GM19463 (cell line): ENCODE measurements at regions not wholly inside any gene's neighbourhood (a gene's known extent, or its start where the extent isn't known, plus 50 kb on each side); places are given as distances from the start of the nearest gene placed in this dataset.
"Not testable (repeated sequence)": the region's sequence is repeated elsewhere in the genome, so short reads cannot be mapped to it uniquely, and the experiment has no call there.

Source experiments
- ATAC-seq: cut with Tn5 transposase; IDR thresholded peaks from one replicate; pipeline ENCODE4 v1.9.1; 2021; ENCODE audit warnings: mild to moderate bottlenecking, moderate library complexity; ENCODE audit not compliant: unreplicated experiment

DNA sequence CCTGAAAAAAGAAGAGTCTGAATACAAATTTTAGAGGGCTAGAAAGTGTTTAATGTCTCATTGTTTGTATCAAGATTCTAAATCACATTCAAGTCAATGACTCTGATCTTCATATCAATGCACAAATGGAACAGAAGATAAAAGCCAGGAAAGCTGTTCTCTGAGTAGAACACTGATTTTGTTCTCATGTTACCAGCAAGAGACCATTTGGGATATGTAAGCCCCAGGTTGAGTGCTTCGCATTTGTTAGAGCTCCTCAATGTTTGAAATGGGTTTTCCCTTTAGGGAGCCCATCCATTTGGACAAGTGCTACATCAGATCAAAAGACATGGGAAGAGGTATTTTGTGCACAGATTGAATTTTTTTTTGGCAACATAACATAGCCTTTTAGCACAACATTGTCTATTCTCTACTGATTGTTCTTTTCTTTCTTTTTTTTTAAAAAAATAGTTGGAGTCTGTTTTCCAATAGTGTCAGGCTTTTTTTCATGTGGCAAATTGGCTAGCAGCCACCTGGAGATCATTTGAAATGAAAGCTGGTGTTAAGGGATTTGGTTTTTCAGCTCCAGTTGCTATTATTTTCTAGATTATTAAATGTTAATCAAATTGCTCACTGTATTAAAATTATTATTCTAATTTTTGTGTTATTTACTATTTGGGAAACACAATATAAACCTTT lies 74.5 kb upstream of the ZPLD1 start:
- no peak for ATAC-seq

DNA sequence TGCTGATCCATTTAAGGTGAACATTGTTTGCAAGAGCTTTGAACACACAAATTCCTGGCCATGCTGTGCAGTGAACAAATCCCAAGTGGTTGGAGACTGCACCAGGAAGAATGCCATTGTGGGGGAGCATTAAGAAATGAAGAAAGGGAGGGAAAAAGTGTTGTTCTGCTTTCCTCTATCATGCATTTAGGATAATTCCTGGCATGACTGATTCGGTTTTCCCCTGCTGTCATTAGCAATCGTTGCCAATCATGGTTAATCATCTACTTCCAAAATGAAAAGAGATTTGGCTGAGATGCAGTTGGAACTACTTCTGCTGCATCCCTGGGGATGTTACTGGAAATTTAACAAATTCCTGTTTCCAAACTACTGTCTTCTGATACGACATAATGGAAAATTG lies 73.7 kb upstream of the ZPLD1 start:
- no peak for ATAC-seq

DNA sequence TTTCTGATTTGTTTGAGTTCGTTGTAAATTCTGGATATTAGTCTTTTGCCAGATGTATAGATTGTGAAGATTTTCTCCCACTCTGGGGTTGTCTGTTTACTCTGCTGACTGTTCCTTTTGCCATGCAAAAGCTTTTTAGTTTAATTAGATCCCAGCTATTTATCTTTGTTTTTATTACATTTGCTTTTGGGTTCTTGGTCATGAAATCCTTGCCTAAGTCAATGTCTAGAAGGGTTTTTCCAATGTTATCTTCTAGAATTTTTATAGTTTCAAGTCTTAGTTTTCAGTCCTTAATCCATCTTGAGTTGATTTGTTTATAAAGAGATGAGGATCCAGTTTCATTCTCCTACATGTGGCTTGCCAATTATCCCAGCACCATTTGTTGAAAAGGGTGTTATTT lies 68.7 kb upstream of the ZPLD1 start:
- ATAC-seq: not testable (repeated sequence)

DNA sequence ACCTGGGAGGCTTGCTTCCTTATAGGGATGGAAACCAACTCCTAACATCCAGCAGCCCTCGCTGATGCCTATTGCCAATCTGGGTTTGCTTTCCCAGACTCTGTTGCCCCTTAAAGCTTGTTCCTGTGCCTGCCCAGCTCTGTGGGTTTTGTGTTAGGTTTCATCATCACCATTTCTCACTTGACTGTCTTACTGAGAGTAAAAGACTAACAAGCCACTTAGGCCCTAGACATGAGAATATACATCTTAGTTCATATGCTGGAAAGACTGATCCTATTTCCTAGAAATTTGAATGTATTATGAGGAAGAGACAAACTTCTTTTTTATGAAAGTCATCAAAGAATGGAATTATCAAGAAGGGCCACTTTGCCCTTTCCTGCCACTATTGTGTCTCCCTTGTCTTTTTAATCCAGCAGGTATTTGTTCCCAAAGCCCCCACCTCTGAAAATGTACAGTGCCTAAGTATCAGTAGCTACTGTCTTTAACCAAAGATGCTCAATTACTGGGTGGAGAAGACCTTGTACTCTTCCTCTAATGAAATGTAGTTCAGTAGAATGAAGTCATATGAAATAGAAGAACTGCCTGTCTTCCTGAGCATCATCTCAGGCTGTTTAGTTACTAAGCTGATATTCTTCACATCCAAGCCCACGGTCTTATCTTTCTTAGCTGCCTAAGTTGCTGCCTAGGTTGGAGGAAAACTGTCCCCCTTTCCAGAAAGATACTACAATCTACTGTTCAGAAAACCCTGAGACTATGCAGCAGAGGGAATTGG lies 59.8 kb upstream of the ZPLD1 start:
- no peak for ATAC-seq

DNA sequence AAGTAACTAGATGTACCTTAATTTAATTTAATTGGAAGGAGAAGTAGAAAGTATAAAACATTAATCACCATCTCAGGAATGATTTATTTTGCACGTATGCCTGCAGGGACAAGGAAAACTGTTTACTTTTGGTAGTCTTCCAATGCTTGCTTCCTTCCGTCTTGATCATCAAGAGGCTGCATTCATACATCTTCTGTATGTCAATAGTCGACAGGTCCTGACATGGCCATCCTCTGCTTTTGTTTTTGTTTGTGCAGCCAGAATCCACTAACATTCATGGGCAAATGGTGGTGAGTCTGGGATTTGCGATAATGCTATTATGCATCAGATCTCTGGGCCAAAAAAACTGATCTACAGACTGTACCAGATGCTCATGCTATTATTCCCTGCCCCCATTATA lies 56.6 kb upstream of the ZPLD1 start:
- ATAC-seq: no peak

DNA sequence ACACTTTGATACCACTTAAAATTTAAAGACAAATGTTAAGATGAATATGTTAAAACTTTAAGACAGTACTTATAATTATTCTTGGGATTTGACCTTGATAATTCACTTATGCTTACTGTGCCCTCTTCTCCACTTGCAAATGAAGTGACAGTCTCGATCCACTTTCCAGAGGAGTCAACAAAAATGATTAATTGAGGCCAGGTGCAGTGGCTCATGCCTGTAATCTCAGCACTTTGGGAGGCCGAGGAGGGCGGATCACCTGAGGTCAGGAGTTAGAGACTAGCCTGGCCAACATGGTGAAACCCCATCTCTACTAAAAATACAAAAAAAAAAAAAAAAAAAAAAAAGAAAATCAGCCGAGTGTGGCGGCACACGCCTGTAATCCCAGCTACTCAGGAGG lies 52.6 kb upstream of the ZPLD1 start:
- not testable (repeated sequence) for ATAC-seq
